ENCODE measurements at regions not wholly inside any gene's neighbourhood (a gene's known extent, or its start where the extent isn't known, plus 50 kb on each side); places are given as distances from the start of the nearest gene placed in this dataset.

- DNase-seq: no peak
Measured at GRCh38 chr17:72063756-72064450, 56.9 kb upstream of the SOX9 start.

DNA sequence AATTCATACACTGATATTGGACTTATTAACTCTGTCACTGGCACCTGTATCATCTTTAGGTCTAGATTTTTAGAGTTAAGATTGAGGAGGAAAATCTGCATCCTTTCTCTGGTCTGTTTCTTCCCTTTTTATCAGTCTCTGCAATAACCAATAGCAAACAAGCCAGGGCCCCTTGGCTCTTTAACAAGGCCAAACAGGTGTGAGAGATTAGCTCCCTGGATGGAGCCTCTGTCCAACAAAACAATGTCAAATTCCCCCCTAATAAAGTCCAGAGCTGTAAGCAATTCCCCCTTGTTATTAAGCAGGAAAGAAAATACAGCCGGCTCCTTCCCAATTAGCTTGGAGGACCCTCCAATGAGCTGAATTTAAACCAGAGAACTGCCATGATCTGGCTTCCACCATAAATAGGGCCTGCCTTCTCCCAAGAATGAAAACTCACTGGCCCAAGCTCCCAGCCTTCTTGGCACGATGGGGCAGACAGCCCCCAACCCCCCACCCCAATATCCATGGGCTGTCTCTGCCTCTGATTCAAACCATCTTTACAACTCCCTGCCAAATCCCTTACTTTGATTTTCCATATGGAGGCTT is 56.1 kb upstream of the SOX9 start:
- DNase-seq: no peak

DNA sequence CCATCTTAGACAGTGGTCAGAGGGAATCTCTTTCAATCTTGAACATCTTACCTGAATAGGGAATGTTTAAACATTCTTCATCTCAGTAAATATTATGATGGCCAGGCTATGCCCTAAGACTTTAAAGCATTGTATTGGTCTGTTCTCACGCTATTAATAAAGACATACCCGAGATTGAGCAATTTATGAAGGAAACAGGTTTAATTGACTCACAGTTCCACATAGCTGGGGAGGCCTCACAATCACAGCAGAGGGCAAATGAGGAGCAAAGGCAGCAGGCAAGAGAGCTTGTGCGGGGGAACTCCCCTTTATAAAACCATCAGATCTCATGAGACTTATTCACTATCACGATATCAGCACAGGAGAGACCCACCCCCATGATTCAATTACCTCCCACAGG is 55.3 kb upstream of the SOX9 start:
- no peak for DNase-seq

- DNase-seq: no peak
Measured at GRCh38 chr17:72068643-72069042, 52.2 kb upstream of the SOX9 start.

DNA sequence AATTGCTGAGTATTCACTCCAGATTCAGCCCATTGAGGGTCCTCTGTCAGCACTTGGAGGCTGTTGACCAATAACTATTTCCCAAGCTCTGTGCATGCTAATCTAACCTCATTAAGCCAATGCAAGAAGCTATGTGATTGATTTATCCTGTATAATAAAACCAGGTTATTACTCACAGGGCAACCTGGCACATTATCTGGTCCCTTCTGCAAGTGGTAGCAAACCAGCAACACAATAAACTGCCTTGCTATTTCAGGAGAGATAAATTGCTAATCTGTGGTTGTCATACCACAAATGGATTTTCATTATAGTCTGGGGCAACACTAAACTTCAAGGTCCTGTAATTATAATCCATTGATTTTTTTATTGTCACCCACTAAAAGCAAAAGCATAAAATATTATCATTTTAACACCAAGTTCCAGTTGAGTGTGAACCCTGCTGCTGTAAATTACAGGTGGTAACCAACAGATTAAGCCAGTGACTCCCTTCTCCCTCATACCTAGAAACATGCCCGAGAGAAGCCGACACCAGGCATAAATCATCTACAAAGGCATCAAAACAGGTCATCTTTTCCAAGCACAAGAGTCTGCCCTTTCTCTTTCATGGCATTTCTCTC is 51.1 kb upstream of the SOX9 start:
- DNase-seq: no peak

All from T-helper 1 cell (primary cell).